RWPE1 (cell line): ENCODE measurements at regions not wholly inside any gene's neighbourhood (a gene's known extent, or its start where the extent isn't known, plus 50 kb on each side); places are given as distances from the start of the nearest gene placed in this dataset.

Experiments used
- CTCF ChIA-PET: fragments of 350-600 bp; sonication (Branson Sonifier 250); formaldehyde crosslinking; extraction: SDS; loops from one replicate; lab custom pipeline; 2021; lab: Yijun Ruan, JAX
- POLR2A ChIA-PET: fragments of 400-600 bp; formaldehyde crosslinking; extraction: SDS; loops from one replicate; lab custom pipeline; 2020; ENCODE audit warnings: antibody characterized with exemption; ENCODE audit not compliant: low non-redundant PET; lab: Yijun Ruan, JAX
- DNase-seq: peaks from one replicate; pipeline ENCODE4 v3.0.0; 2012; ENCODE audit warnings: low spot score
- H3K27ac ChIP-seq: fragments of 450-650 bp; 2 replicates; pipeline ENCODE4 v1.5.1; 2017
- CTCF ChIP-seq: fragments of 450-650 bp; conservative IDR thresholded peaks from 2 replicates; pipeline ENCODE4 v1.5.1; 2017; ENCODE audit warnings: low read depth, mild to moderate bottlenecking

GRCh38 chr1:2934156-2934540 is 87.1 kb upstream of the ACTRT2 start:
- no peak for DNase-seq
- no peak for TF ChIP-seq CTCF
- ChIA-PET POLR2A (no interaction called here), CTCF (no interaction called here)
- no peak overlapping the region for H3K27ac ChIP-seq

- POLR2A ChIA-PET: no interaction called here
- CTCF ChIA-PET: no interaction called here
- no peak for TF ChIP-seq CTCF
Measured at GRCh38 chr1:2934642-2935081, 86.6 kb upstream of the ACTRT2 start.

GRCh38 chr1:2935184-2935583 is 86.1 kb upstream of the ACTRT2 start:
- no peak for TF ChIP-seq CTCF
- POLR2A ChIA-PET: no interaction called here
- DNase-seq: no peak
- CTCF ChIA-PET: no interaction called here
- H3K27ac ChIP-seq: no peak overlapping the region

More at GRCh38 chr1:2934642-2935081, 86.6 kb upstream of the ACTRT2 start:
- H3K27ac ChIP-seq: no peak overlapping the region
- no peak for DNase-seq

- ChIA-PET CTCF (no interaction called here), POLR2A (no interaction called here)
- H3K27ac ChIP-seq: no peak overlapping the region
- no peak for TF ChIP-seq CTCF
- DNase-seq: no peak
Measured at GRCh38 chr1:2935751-2936390, 85.4 kb upstream of the ACTRT2 start.

- TF ChIP-seq CTCF: no peak
- H3K27ac ChIP-seq: no peak overlapping the region
- CTCF ChIA-PET: no interaction called here
- POLR2A ChIA-PET: no interaction called here
- DNase-seq: no peak
Measured at GRCh38 chr1:2936559-2937515, 84.4 kb upstream of the ACTRT2 start.

- ChIA-PET CTCF (no interaction called here), POLR2A (no interaction called here)
- no peak overlapping the region for H3K27ac ChIP-seq
- TF ChIP-seq CTCF: no peak
- no peak for DNase-seq
Measured at GRCh38 chr1:2937805-2938204, 83.5 kb upstream of the ACTRT2 start.
